ENCODE measurements at regions not wholly inside any gene's neighbourhood (a gene's known extent, or its start where the extent isn't known, plus 50 kb on each side); places are given as distances from the start of the nearest gene placed in this dataset.

GRCh38 chr4:183763990-183764754 is 105.1 kb downstream of the TRAPPC11 start:
- DNase-seq (ENCODE audit: low read depth, low spot score): no peak
- no peak for TF ChIP-seq SUZ12 (IDR thresholded peaks at IDR 0.05; ENCODE audit: extremely low read depth, insufficient read depth, insufficient read length)
- Histone ChIP-seq H3K9me3 (ENCODE audit: insufficient read depth, low read length) (no peaks in the 10 kb centered on the region), H3K36me3 (ENCODE audit: insufficient read depth, insufficient read length, low read length) (no peaks in the 10 kb centered on the region), H3K27me3 (ENCODE audit: insufficient read depth, insufficient read length) (no peaks in the 10 kb centered on the region), H3K4me3 (ENCODE audit: insufficient read length, low read depth) (no peak overlapping the region), H3K4me1 (ENCODE audit: insufficient read depth, insufficient read length) (no peaks in the 10 kb centered on the region), H3K9ac (ENCODE audit: insufficient read length, low read depth) (no peak overlapping the region)

GRCh38 chr4:183765251-183765911 is 106.3 kb downstream of the TRAPPC11 start:
- H3K9ac ChIP-seq (ENCODE audit: insufficient read length, low read depth): no peak overlapping the region
- H3K9me3 ChIP-seq (ENCODE audit: insufficient read depth, low read length): no peaks in the 10 kb centered on the region
- H3K4me3 ChIP-seq (ENCODE audit: insufficient read length, low read depth): no peak overlapping the region
- no peaks in the 10 kb centered on the region for H3K27me3 ChIP-seq (ENCODE audit: insufficient read depth, insufficient read length)
- no peaks in the 10 kb centered on the region for H3K4me1 ChIP-seq (ENCODE audit: insufficient read depth, insufficient read length)
- DNase-seq (ENCODE audit: low read depth, low spot score): no peak
- H3K36me3 ChIP-seq (ENCODE audit: insufficient read depth, insufficient read length, low read length): no peaks in the 10 kb centered on the region
- no peak for TF ChIP-seq YY1 (IDR thresholded peaks at IDR 0.05; ENCODE audit: insufficient read depth, insufficient read length)
- no peak for TF ChIP-seq SUZ12 (IDR thresholded peaks at IDR 0.05; ENCODE audit: extremely low read depth, insufficient read depth, insufficient read length)
- TF ChIP-seq ZNF274 (IDR thresholded peaks at IDR 0.05; ENCODE audit: low read depth, low read length): no peak

- TF ChIP-seq YY1 (IDR thresholded peaks at IDR 0.05; ENCODE audit: insufficient read depth, insufficient read length): no peak
- TF ChIP-seq SUZ12 (IDR thresholded peaks at IDR 0.05; ENCODE audit: extremely low read depth, insufficient read depth, insufficient read length): no peak
- no peak for TF ChIP-seq ZNF274 (IDR thresholded peaks at IDR 0.05; ENCODE audit: low read depth, low read length)
- H3K9ac ChIP-seq (ENCODE audit: insufficient read length, low read depth): no peak overlapping the region
- no peaks in the 10 kb centered on the region for H3K9me3 ChIP-seq (ENCODE audit: insufficient read depth, low read length)
- H3K27me3 ChIP-seq (ENCODE audit: insufficient read depth, insufficient read length): no peaks in the 10 kb centered on the region
- H3K36me3 ChIP-seq (ENCODE audit: insufficient read depth, insufficient read length, low read length): no peaks in the 10 kb centered on the region
- no peak for DNase-seq (ENCODE audit: low read depth, low spot score)
- no peak overlapping the region for H3K4me3 ChIP-seq (ENCODE audit: insufficient read length, low read depth)
- no peaks in the 10 kb centered on the region for H3K4me1 ChIP-seq (ENCODE audit: insufficient read depth, insufficient read length)
Observed at GRCh38 chr4:183766140-183766539, 107.0 kb downstream of the TRAPPC11 start.

GRCh38 chr4:183770906-183771305 is 111.8 kb downstream of the TRAPPC11 start:
- no peak for DNase-seq (ENCODE audit: low read depth, low spot score)
- H3K9me3 ChIP-seq (ENCODE audit: insufficient read depth, low read length): peaks cover 6% of the 10 kb centered on the region; the same call in 1 of the 2 replicates
- H3K36me3 ChIP-seq (ENCODE audit: insufficient read depth, insufficient read length, low read length): no peaks in the 10 kb centered on the region
- TF ChIP-seq SUZ12 (IDR thresholded peaks at IDR 0.05; ENCODE audit: extremely low read depth, insufficient read depth, insufficient read length): no peak
- no peak for TF ChIP-seq ZNF274 (IDR thresholded peaks at IDR 0.05; ENCODE audit: low read depth, low read length)
- no peak for TF ChIP-seq YY1 (IDR thresholded peaks at IDR 0.05; ENCODE audit: insufficient read depth, insufficient read length)
- no peak overlapping the region for H3K9ac ChIP-seq (ENCODE audit: insufficient read length, low read depth)
- no peaks in the 10 kb centered on the region for H3K4me1 ChIP-seq (ENCODE audit: insufficient read depth, insufficient read length)
- no peak overlapping the region for H3K4me3 ChIP-seq (ENCODE audit: insufficient read length, low read depth)
- no peaks in the 10 kb centered on the region for H3K27me3 ChIP-seq (ENCODE audit: insufficient read depth, insufficient read length)

GRCh38 chr4:183772361-183772760 is 113.3 kb downstream of the TRAPPC11 start:
- Histone ChIP-seq H3K9me3 (ENCODE audit: insufficient read depth, low read length) (peaks cover 6% of the 10 kb centered on the region; the same call in 1 of the 2 replicates), H3K9ac (ENCODE audit: insufficient read length, low read depth) (no peak overlapping the region), H3K27me3 (ENCODE audit: insufficient read depth, insufficient read length) (no peaks in the 10 kb centered on the region), H3K4me1 (ENCODE audit: insufficient read depth, insufficient read length) (no peaks in the 10 kb centered on the region), H3K4me3 (ENCODE audit: insufficient read length, low read depth) (no peak overlapping the region), H3K36me3 (ENCODE audit: insufficient read depth, insufficient read length, low read length) (no peaks in the 10 kb centered on the region)
- no peak for TF ChIP-seq YY1 (IDR thresholded peaks at IDR 0.05; ENCODE audit: insufficient read depth, insufficient read length)
- no peak for TF ChIP-seq SUZ12 (IDR thresholded peaks at IDR 0.05; ENCODE audit: extremely low read depth, insufficient read depth, insufficient read length)
- TF ChIP-seq ZNF274 (IDR thresholded peaks at IDR 0.05; ENCODE audit: low read depth, low read length): no peak
- no peak for DNase-seq (ENCODE audit: low read depth, low spot score)

- no peaks in the 10 kb centered on the region for H3K36me3 ChIP-seq (ENCODE audit: insufficient read depth, insufficient read length, low read length)
- H3K27me3 ChIP-seq (ENCODE audit: insufficient read depth, insufficient read length): no peaks in the 10 kb centered on the region
- H3K9ac ChIP-seq (ENCODE audit: insufficient read length, low read depth): no peak overlapping the region
- H3K4me3 ChIP-seq (ENCODE audit: insufficient read length, low read depth): no peak overlapping the region
- TF ChIP-seq YY1 (IDR thresholded peaks at IDR 0.05; ENCODE audit: insufficient read depth, insufficient read length) (no peak), ZNF274 (IDR thresholded peaks at IDR 0.05; ENCODE audit: low read depth, low read length) (no peak), SUZ12 (IDR thresholded peaks at IDR 0.05; ENCODE audit: extremely low read depth, insufficient read depth, insufficient read length) (no peak)
- DNase-seq (ENCODE audit: low read depth, low spot score): no peak
- peaks cover 6% of the 10 kb centered on the region; the same call in 1 of the 2 replicates for H3K9me3 ChIP-seq (ENCODE audit: insufficient read depth, low read length)
- H3K4me1 ChIP-seq (ENCODE audit: insufficient read depth, insufficient read length): no peaks in the 10 kb centered on the region
Observed at GRCh38 chr4:183773790-183774189, 114.7 kb downstream of the TRAPPC11 start.

- Histone ChIP-seq H3K27me3 (ENCODE audit: insufficient read depth, insufficient read length) (no peaks in the 10 kb centered on the region), H3K9ac (ENCODE audit: insufficient read length, low read depth) (no peak overlapping the region), H3K4me1 (ENCODE audit: insufficient read depth, insufficient read length) (no peaks in the 10 kb centered on the region), H3K36me3 (ENCODE audit: insufficient read depth, insufficient read length, low read length) (no peaks in the 10 kb centered on the region), H3K4me3 (ENCODE audit: insufficient read length, low read depth) (no peak overlapping the region), H3K9me3 (ENCODE audit: insufficient read depth, low read length) (no peaks in the 10 kb centered on the region)
- TF ChIP-seq ZNF274 (IDR thresholded peaks at IDR 0.05; ENCODE audit: low read depth, low read length) (no peak), YY1 (IDR thresholded peaks at IDR 0.05; ENCODE audit: insufficient read depth, insufficient read length) (no peak), SUZ12 (IDR thresholded peaks at IDR 0.05; ENCODE audit: extremely low read depth, insufficient read depth, insufficient read length) (no peak)
- DNase-seq (ENCODE audit: low read depth, low spot score): no peak
Observed at GRCh38 chr4:183783306-183783705, 121.8 kb upstream of the STOX2 start.

Data from NT2/D1 (cell line).